ENCODE measurements at regions not wholly inside any gene's neighbourhood (a gene's known extent, or its start where the extent isn't known, plus 50 kb on each side); places are given as distances from the start of the nearest gene placed in this dataset.
"Not testable (repeated sequence)": the region's sequence is repeated elsewhere in the genome, so short reads cannot be mapped to it uniquely, and the experiment has no call there.

GRCh38 chr3:59494969-59495368 is 445.1 kb upstream of the CFAP20DC start:
- not testable (repeated sequence) for DNase-seq

GRCh38 chr3:59486520-59486919 is 436.7 kb upstream of the CFAP20DC start:
- DNase-seq, result no peak

- no peak for DNase-seq
Measured at GRCh38 chr3:59483191-59483590, 433.4 kb upstream of the CFAP20DC start.

- DNase-seq, result no peak
Measured at GRCh38 chr3:59482684-59483083, 432.9 kb upstream of the CFAP20DC start.

GRCh38 chr3:59481776-59482400 is 432.1 kb upstream of the CFAP20DC start:
- no peak for DNase-seq

GRCh38 chr3:59480486-59480995 is 430.7 kb upstream of the CFAP20DC start:
- no peak for DNase-seq

GRCh38 chr3:59473636-59474035 is 423.8 kb upstream of the CFAP20DC start:
- no peak for DNase-seq

- no peak for DNase-seq
Measured at GRCh38 chr3:59472541-59472940, 422.7 kb upstream of the CFAP20DC start.

- DNase-seq, result no peak
Measured at GRCh38 chr3:59469948-59470723, 420.3 kb upstream of the CFAP20DC start.

- no peak for DNase-seq
Measured at GRCh38 chr3:59467476-59467875, 417.7 kb upstream of the CFAP20DC start.

- DNase-seq, result no peak
Measured at GRCh38 chr3:59464187-59464586, 414.4 kb upstream of the CFAP20DC start.

GRCh38 chr3:59463253-59463652 is 413.4 kb upstream of the CFAP20DC start:
- DNase-seq, result no peak

GRCh38 chr3:59460068-59460467 is 410.2 kb upstream of the CFAP20DC start:
- no peak for DNase-seq

GRCh38 chr3:59456852-59457485 is 407.1 kb upstream of the CFAP20DC start:
- no peak for DNase-seq

- no peak for DNase-seq
Measured at GRCh38 chr3:59451800-59452746, 402.2 kb upstream of the CFAP20DC start.

GRCh38 chr3:59450946-59451763 is 401.3 kb upstream of the CFAP20DC start:
- no peak for DNase-seq

GRCh38 chr3:59450437-59450836 is 400.6 kb upstream of the CFAP20DC start:
- DNase-seq, result no peak

- DNase-seq, result no peak
Measured at GRCh38 chr3:59446775-59447465, 397.1 kb upstream of the CFAP20DC start.

GRCh38 chr3:59444676-59445075 is 394.9 kb upstream of the CFAP20DC start:
- no peak for DNase-seq

GRCh38 chr3:59444294-59444671 is 394.5 kb upstream of the CFAP20DC start:
- DNase-seq, result no peak

- no peak for DNase-seq
Measured at GRCh38 chr3:59443618-59444293, 393.9 kb upstream of the CFAP20DC start.

All from stimulated activated CD4-positive, alpha-beta T cell treated with anti-CD3 and anti-CD28 coated beads, Interleukin-12 subunit alpha, Interleukin-12 subunit beta, amount 100 ng/mL, for 4 hours (primary cell).